ENCODE measurements at regions not wholly inside any gene's neighbourhood (a gene's known extent, or its start where the extent isn't known, plus 50 kb on each side); places are given as distances from the start of the nearest gene placed in this dataset.

DNA sequence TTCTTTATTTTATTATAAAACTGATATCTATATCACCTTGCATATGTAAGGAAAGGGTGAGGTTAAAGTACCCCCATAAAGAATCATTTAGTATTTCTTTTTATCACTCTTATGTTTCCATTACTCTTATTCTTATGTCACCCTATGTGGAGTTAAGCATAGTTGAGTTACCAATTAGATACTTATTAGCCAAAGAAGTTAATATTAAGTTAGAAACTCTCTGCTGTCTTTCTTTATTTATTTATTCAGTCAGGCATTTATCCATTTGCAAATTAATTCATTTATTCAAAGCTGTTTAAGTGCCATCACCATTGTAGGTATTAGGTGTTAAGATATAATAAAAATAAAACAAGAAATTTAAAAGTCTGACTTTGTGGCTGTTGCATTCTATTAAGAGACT, 1279.1 kb upstream of the CITED2 start:
- TF ChIP-seq EZH2 (IDR thresholded peaks at IDR 0.05), result no peak
- no peak for TF ChIP-seq CTCF (IDR thresholded peaks at IDR 0.05)
